HepG2 (cell line): ENCODE measurements at regions not wholly inside any gene's neighbourhood (a gene's known extent, or its start where the extent isn't known, plus 50 kb on each side); places are given as distances from the start of the nearest gene placed in this dataset.
"Not testable (repeated sequence)": the region's sequence is repeated elsewhere in the genome, so short reads cannot be mapped to it uniquely, and the experiment has no call there.

Experiments used
- ATF1 ChIP-seq: IDR thresholded peaks from 2 replicates; pipeline ENCODE4 v1.6.1; 2016; ENCODE audit warnings: mild to moderate bottlenecking, control low read depth
- EHMT2 ChIP-seq: fragments of 200-600 bp; sonication (generic); IDR thresholded peaks from 2 replicates; pipeline ENCODE4 v1.7.0; 2017; ENCODE audit warnings: antibody characterized with exemption, low read depth, low read length, borderline replicate concordance
- MXI1 ChIP-seq: IDR thresholded peaks from 3 replicates; pipeline ENCODE4 v1.6.1; 2012; ENCODE audit warnings: low read depth, low read length, inconsistent platforms, borderline replicate concordance
- PAX8 ChIP-seq: sonication (generic); formaldehyde crosslinking; IDR thresholded peaks from 2 replicates; pipeline ENCODE4 v1.8.0; 2022; ENCODE audit warnings: mild to moderate bottlenecking, missing genetic modification reagents, borderline replicate concordance
- SP2 ChIP-seq: sonication (generic); formaldehyde crosslinking; IDR thresholded peaks from 2 replicates; pipeline ENCODE4 v1.5.1; 2020; ENCODE audit warnings: mild to moderate bottlenecking, missing genetic modification reagents
- SUZ12 ChIP-seq: fragments of 150-350 bp; IDR thresholded peaks from 2 replicates; pipeline ENCODE4 v1.6.1; 2014; ENCODE audit warnings: low read depth, low read length
- TF ChIP-seq, protein P1 (sequence below), 2 experiments: IDR thresholded peaks; 2 replicates each; pipeline ENCODE4 v1.6.1; 2011 to 2012; ENCODE audit warnings: low read length in 2 of 2, borderline replicate concordance in 1 of 2, low read depth in 1 of 2, mild to moderate bottlenecking in 1 of 2, moderate library complexity in 1 of 2
- TF ChIP-seq, protein P2 (sequence below): IDR thresholded peaks from 2 replicates; pipeline ENCODE4 v1.6.1; 2012; ENCODE audit warnings: low read depth, low read length, improper control_type of control experiment
- TF ChIP-seq, protein P3 (sequence below): sonication (generic); formaldehyde crosslinking; IDR thresholded peaks from 2 replicates; pipeline ENCODE4 v1.5.0; 2020; ENCODE audit warnings: mild to moderate bottlenecking, missing genetic modification reagents, moderate library complexity

DNA sequence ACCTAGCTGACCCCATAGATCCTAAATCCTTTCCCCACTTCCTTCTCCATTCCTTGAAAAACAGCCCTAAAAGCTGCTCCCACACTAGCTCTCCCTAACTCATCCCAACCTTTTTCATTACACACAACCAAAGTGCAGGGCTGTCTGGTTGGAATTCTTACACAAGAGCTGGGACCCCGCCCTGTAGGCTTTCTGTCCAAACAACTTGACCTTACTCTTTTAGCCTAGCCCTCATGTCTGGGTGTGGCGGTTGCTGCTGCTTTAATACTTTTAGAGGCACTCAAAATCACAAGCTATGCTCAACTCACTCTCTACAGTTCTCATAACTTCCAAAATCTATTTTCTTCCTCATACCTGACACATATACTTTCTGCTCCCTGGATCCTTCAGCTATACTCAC lies 93.9 kb upstream of the TRIM24 start:
- TF ChIP-seq, protein P1, sequence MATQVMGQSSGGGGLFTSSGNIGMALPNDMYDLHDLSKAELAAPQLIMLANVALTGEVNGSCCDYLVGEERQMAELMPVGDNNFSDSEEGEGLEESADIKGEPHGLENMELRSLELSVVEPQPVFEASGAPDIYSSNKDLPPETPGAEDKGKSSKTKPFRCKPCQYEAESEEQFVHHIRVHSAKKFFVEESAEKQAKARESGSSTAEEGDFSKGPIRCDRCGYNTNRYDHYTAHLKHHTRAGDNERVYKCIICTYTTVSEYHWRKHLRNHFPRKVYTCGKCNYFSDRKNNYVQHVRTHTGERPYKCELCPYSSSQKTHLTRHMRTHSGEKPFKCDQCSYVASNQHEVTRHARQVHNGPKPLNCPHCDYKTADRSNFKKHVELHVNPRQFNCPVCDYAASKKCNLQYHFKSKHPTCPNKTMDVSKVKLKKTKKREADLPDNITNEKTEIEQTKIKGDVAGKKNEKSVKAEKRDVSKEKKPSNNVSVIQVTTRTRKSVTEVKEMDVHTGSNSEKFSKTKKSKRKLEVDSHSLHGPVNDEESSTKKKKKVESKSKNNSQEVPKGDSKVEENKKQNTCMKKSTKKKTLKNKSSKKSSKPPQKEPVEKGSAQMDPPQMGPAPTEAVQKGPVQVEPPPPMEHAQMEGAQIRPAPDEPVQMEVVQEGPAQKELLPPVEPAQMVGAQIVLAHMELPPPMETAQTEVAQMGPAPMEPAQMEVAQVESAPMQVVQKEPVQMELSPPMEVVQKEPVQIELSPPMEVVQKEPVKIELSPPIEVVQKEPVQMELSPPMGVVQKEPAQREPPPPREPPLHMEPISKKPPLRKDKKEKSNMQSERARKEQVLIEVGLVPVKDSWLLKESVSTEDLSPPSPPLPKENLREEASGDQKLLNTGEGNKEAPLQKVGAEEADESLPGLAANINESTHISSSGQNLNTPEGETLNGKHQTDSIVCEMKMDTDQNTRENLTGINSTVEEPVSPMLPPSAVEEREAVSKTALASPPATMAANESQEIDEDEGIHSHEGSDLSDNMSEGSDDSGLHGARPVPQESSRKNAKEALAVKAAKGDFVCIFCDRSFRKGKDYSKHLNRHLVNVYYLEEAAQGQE (IDR thresholded peaks at IDR 0.05; ENCODE audit: borderline replicate concordance in 1 of 2, low read depth in 1 of 2, low read length in 2 of 2), result not testable (repeated sequence)
- not testable (repeated sequence) for TF ChIP-seq ATF1 (CRISPR knock-in tag); MXI1; SUZ12; SP2; EHMT2; PAX8 (CRISPR knock-in tag)
- TF ChIP-seq, protein P2, sequence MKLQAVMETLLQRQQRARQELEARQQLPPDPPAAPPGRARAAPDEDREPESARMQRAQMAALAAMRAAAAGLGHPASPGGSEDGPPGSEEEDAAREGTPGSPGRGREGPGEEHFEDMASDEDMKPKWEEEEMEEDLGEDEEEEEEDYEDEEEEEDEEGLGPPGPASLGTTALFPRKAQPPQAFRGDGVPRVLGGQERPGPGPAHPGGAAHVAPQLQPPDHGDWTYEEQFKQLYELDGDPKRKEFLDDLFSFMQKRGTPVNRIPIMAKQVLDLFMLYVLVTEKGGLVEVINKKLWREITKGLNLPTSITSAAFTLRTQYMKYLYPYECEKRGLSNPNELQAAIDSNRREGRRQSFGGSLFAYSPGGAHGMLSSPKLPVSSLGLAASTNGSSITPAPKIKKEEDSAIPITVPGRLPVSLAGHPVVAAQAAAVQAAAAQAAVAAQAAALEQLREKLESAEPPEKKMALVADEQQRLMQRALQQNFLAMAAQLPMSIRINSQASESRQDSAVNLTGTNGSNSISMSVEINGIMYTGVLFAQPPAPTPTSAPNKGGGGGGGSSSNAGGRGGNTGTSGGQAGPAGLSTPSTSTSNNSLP, result not testable (repeated sequence)
- TF ChIP-seq, protein P3, sequence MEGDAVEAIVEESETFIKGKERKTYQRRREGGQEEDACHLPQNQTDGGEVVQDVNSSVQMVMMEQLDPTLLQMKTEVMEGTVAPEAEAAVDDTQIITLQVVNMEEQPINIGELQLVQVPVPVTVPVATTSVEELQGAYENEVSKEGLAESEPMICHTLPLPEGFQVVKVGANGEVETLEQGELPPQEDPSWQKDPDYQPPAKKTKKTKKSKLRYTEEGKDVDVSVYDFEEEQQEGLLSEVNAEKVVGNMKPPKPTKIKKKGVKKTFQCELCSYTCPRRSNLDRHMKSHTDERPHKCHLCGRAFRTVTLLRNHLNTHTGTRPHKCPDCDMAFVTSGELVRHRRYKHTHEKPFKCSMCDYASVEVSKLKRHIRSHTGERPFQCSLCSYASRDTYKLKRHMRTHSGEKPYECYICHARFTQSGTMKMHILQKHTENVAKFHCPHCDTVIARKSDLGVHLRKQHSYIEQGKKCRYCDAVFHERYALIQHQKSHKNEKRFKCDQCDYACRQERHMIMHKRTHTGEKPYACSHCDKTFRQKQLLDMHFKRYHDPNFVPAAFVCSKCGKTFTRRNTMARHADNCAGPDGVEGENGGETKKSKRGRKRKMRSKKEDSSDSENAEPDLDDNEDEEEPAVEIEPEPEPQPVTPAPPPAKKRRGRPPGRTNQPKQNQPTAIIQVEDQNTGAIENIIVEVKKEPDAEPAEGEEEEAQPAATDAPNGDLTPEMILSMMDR (CRISPR knock-in tag), result not testable (repeated sequence)
